Renal cortex interstitium (tissue), 11 donors: ENCODE measurements at regions not wholly inside any gene's neighbourhood (a gene's known extent, or its start where the extent isn't known, plus 50 kb on each side); places are given as distances from the start of the nearest gene placed in this dataset.

Experiments
- DNase-seq, 11 donors: peaks; one replicate each; pipeline ENCODE4 v3.0.0-alpha.2; 2013; ENCODE audit warnings: low read depth in 9 of 11, low spot score in 4 of 11; ENCODE audit errors: extremely low read depth in 1 of 11

GRCh38 chr13:111844222-111844671 is 222.7 kb upstream of the SOX1 start:
- DNase-seq, result no peak

DNA sequence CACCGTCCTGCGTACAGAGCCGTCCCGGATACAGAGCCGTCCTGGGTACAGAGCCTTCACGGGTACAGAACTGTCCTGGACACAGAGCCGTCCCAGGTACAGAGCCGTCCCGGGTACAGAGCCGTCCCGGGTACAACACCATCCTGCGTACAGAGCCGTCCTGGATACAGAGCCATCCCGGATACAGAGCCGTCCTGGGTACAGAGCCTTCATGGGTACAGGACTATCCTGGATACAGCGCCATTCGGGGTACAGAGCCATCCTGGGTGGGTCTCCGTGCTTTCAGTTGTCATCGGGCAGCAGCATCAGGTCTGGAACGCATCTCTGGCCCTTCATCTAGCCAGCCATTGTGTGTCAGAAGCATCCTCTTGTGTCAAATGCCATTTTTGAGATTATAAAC is 222.3 kb upstream of the SOX1 start:
- DNase-seq, result no peak

DNA sequence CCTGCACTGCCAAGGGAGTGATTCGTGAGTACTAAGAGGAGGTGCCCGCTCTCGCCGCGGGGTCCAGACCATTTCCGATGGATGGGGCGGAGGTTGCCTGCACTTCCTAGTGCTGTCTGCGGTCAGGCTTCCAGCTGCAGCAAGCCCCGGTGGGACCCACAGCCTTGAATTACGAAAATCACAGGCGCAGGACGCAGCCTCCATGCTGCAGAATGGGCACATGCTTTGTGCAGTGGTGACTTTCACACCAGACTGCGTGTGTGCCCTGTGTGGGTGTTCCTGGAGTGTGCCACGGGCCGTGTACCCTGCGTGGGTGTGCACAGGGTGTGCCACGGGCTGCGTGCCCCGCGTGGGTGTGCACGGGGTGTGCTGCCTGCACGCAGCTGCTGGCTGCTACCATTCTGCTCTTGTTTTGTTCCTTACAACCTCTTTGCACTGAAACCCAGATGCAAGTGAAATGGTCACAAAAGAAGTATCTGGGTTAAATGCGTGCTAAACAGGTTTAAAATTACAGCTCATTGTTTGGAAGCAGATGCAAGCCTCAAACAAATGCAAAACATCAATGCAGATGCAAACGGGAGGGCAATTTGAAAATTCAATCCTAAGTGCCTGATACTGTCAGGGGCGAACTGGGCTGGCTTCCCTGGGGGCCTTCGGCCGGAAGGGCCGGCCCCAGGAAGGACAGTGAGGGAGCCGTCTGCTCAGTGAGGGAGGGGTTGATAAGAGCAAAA is 221.2 kb upstream of the SOX1 start:
- DNase-seq, result no peak

GRCh38 chr13:111846391-111847159 is 220.4 kb upstream of the SOX1 start:
- no peak for DNase-seq

GRCh38 chr13:111847964-111848363 is 219.0 kb upstream of the SOX1 start:
- DNase-seq, result no peak

GRCh38 chr13:111850458-111850857 is 216.5 kb upstream of the SOX1 start:
- DNase-seq, result no peak

DNA sequence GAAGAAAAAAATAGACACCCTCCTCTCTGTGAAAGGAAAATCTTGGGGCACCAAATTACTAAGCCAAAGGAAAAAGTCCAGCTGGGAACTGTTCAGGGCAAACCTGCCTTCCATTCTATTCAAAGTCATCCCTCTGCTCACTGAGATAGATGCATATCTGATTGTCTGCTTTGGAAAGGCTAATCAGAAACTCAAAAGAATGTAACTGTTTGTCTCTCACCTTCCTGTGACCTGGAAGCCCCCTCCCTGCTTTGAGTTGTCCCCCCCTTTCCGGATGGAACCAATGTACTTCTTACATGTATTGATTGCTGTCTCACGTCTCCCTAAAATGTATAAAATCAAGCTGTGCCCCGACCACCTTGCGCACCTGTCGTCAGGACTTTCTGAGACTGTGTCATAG is 216.0 kb upstream of the SOX1 start:
- no peak for DNase-seq

DNA sequence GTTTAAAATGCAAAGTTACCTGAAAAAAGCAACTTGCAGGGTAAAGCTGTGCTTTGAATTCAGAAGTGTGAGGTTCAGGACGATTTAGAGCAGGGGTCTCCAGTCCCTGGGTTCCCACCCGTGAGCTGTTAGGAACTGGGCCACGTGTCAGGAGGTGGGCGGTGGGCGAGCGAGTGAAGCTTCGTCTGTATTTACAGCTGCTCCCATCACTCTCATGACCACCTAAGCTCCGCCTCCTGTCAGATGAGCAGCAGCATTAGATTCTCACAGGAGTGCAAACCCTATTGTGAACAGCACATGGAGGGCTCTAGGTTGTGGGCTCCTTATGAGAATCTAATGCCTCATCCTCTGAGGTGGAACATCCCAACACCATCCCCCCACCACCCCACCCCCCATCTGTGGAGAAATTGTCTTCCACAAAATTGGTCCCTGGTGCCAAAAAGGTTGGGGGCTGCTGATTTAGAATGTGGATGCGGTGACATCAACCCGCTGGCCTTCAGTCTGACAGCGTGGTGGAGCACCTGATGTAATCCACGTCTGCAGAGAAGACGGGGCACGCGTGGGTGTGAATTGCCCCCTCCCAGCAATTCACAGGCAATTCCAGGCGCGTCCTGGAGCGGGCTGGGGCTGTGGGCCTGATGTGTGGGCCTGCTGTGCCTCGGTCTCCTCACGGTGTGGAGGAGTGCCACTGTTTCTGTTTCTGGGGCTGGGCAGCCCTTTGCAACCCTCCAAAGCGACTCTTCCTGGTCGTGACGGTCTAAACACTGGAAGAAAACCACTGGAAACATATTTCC is 214.0 kb upstream of the SOX1 start:
- peak in 2 of 11 donors; percentile 21 to 29 for DNase-seq

- DNase-seq, result peak in 7 of 11 donors; percentile 17 to 43 (median 37)
These were observed 213.2 kb upstream of the SOX1 start for GRCh38 chr13:111853721-111854120.

DNA sequence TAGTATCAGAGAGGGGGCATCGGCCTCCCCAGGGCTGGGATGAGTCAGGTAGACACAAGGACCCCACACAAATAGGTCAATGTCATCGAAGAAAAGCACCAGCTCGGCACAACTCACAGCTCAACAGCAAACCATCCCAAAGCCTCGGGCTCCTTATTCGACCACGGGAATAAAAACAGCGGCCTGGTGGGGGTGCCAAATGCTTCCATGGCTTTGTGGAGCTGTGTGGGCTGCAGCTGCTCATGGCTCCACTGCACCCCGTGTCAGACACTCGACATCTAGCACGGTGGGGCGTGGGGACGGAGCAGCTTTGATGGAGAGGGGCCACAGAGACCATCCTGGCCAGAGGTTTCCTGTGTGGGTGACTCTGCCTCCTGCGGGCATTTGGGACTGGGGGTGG is 212.5 kb upstream of the SOX1 start:
- DNase-seq, result no peak

GRCh38 chr13:111855191-111855590 is 211.8 kb upstream of the SOX1 start:
- no peak for DNase-seq

GRCh38 chr13:111855786-111856185 is 211.2 kb upstream of the SOX1 start:
- no peak for DNase-seq

- no peak for DNase-seq
These were observed 210.4 kb upstream of the SOX1 start for GRCh38 chr13:111856571-111856970.

DNA sequence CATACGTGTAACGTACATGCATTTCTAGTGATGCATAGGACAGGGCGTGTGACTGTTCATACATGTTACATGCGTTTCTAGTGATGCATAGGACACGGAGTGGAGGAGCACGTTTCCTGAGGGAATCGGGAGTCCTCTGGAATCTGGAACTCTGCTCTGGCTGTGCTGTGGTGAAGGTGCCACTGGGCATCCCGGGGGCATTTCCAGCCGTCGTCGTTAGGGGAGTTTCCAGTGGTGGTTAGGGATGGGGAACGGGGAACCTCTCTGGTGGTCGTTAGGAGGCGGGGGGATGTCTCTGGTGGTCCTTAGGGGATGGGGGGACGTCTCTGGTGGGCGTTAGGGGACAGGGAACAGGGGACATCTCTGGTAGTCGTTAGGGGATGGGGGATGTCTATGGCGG is 209.6 kb upstream of the SOX1 start:
- DNase-seq, result no peak

DNA sequence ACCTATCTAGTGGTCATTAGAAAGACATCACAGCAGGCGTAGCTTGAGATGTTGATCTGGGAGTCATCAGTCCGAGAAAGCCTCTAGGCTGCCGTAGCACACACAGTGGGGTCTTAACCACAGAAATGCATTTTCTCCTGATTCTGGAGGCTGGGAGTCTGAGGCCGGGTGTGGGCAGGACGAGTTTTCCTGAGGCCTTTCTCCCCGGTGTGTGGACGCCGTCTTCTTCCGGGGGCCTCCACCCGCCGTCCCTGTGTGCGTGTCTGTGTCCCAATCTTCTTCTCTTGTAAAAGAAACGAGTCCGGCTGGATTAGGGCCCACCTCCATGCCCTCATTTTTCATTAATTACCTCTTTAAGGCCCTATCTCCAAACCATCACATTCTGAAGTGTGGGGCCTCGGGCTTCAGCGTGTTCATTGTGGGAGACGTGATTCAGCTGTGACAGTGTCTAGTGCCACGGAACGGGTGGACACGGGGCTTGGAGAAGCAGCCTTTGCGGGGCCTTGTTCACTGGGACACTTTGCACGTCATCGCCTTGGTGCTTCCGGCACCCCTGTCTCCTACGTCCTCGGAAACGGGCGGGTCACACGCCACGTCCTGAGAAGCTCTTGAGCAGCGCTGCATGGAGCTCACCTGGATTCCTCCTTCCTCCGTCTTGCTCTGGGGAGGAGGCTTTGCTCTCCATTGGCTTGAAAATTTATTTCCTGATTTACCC is 208.9 kb upstream of the SOX1 start:
- no peak for DNase-seq

- no peak for DNase-seq
These were observed 208.4 kb upstream of the SOX1 start for GRCh38 chr13:111858571-111858970.

- DNase-seq, result no peak
These were observed 207.4 kb upstream of the SOX1 start for GRCh38 chr13:111859354-111860230.

DNA sequence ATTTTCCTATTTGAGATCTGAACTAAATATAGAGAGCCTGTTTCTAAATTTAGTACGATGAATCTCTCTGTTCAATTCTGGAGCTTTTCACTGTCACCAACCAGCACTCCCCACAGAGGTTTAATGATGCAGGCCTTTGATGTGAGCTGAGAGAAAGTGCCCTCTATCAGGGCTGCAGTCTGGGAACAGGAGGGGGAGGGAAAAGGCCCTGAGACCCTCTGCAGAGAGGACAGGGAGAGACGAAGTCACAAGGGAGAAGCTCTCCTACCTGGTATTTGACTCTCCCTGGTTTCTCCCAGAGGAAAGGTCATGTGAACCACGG is 206.8 kb upstream of the SOX1 start:
- DNase-seq, result no peak
